ENCODE measurements at regions not wholly inside any gene's neighbourhood (a gene's known extent, or its start where the extent isn't known, plus 50 kb on each side); places are given as distances from the start of the nearest gene placed in this dataset.
"Not testable (repeated sequence)": the region's sequence is repeated elsewhere in the genome, so short reads cannot be mapped to it uniquely, and the experiment has no call there.

- no peaks in the 10 kb centered on the region for H3K27me3 ChIP-seq (replicated peaks; ENCODE audit: control insufficient read depth, insufficient read depth, low read length)
- no peak overlapping the region for H3K4me3 ChIP-seq (replicated peaks; ENCODE audit: low read depth, low read length)
- DNase-seq (ENCODE audit: extremely low read depth, insufficient read length), result no peak
- no peaks in the 10 kb centered on the region for H3K36me3 ChIP-seq (ENCODE audit: control insufficient read depth, insufficient read depth, low read length)
- no peak for TF ChIP-seq CTCF (IDR thresholded peaks at IDR 0.05; ENCODE audit: insufficient read depth, low read length, poor library complexity, severe bottlenecking)
These were observed 560.0 kb downstream of the AMY1C start for GRCh38 chr1:104309673-104310072.

DNA sequence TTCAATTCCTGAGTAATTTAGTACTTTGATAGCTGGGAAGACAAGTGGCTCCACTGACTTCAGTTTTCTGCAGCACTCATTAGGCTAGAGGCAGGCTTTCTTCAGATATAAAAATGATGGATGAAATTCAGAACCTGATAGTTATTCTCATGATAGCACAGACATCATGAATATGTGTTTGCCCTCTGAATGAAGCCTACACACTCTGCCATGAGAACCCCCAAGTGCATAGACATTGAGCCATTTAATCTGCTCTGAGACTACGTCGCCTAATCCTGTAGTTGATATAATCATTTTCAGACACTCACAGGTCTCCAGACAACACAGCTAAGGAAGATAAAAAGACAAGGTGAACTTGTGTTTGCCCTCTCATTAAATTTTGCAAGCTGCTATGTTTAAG lies 566.1 kb downstream of the AMY1C start:
- DNase-seq (ENCODE audit: extremely low read depth, insufficient read length), result no peak
- no peak for TF ChIP-seq CTCF (IDR thresholded peaks at IDR 0.05; ENCODE audit: insufficient read depth, low read length, poor library complexity, severe bottlenecking)

DNA sequence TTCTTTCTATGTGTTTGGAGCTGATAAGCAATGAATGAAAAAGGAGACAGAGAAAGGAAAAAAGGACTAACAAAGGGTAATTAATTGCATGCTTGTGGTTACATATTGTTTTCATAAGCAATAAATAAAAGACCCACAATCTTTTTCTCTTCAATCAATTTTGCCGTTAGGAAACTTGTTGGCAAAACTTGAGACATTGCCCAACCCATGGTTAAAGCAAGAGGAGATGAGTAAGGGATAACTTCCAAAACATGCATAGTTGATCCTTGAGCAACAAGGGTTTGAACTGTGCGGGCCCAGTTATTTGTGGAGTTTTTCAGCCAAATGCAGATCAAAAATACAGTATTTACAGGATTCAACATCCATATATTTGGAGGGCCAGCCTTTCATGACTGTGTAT lies 572.4 kb downstream of the AMY1C start:
- Histone ChIP-seq H3K27me3 (replicated peaks; ENCODE audit: control insufficient read depth, insufficient read depth, low read length) (no peaks in the 10 kb centered on the region), H3K36me3 (ENCODE audit: control insufficient read depth, insufficient read depth, low read length) (no peaks in the 10 kb centered on the region), H3K4me3 (replicated peaks; ENCODE audit: low read depth, low read length) (no peak overlapping the region)
- TF ChIP-seq CTCF (IDR thresholded peaks at IDR 0.05; ENCODE audit: insufficient read depth, low read length, poor library complexity, severe bottlenecking), result no peak
- DNase-seq (ENCODE audit: extremely low read depth, insufficient read length), result no peak

More for the DNA sequence above, 566.1 kb downstream of the AMY1C start:
- Histone ChIP-seq H3K27me3 (replicated peaks; ENCODE audit: control insufficient read depth, insufficient read depth, low read length) (no peaks in the 10 kb centered on the region), H3K4me3 (replicated peaks; ENCODE audit: low read depth, low read length) (no peak overlapping the region), H3K36me3 (ENCODE audit: control insufficient read depth, insufficient read depth, low read length) (no peaks in the 10 kb centered on the region)

DNA sequence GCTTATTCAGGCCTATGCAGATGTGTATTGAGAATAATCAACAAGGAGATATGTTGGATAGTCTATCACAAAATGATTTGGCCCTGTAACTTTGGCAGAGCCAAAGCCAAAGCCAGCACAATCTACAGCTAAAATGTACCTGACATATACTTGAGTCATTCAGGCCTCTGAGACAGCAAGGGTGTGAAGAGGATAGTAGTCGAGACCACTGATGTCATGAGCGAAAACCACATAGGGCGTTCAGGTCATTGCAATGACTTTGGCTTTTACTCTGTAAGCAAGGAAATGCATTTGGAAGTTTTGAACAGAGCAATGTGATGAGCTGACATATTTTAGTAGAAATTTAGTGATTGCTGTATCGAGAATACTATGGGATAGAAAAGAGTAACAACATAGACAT lies 579.6 kb downstream of the AMY1C start:
- H3K36me3 ChIP-seq (ENCODE audit: control insufficient read depth, insufficient read depth, low read length), result no peaks in the 10 kb centered on the region
- DNase-seq (ENCODE audit: extremely low read depth, insufficient read length), result no peak
- H3K27me3 ChIP-seq (replicated peaks; ENCODE audit: control insufficient read depth, insufficient read depth, low read length), result no peaks in the 10 kb centered on the region
- TF ChIP-seq CTCF (IDR thresholded peaks at IDR 0.05; ENCODE audit: insufficient read depth, low read length, poor library complexity, severe bottlenecking), result no peak
- no peak overlapping the region for H3K4me3 ChIP-seq (replicated peaks; ENCODE audit: low read depth, low read length)

DNA sequence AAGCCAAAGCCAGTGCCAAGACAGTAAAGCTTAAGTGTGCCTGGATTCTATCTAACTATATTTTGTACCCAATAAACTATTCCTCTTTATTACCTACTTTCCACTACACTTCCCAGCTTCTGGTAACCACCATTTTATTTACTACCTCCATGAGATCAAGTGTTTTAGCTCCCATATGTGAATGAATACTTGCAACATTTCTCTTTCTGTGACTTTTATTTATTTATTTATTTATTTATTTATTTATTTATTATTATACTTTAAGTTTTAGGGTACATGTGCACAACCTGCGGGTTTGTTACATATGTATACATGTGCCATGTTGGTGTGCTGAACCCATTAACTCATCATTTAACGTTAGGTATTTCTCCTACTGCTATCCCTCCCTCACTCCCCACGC lies 582.1 kb downstream of the AMY1C start:
- H3K27me3 ChIP-seq (replicated peaks; ENCODE audit: control insufficient read depth, insufficient read depth, low read length), result no peaks in the 10 kb centered on the region
- no peak for DNase-seq (ENCODE audit: extremely low read depth, insufficient read length)
- no peak overlapping the region for H3K4me3 ChIP-seq (replicated peaks; ENCODE audit: low read depth, low read length)
- H3K36me3 ChIP-seq (ENCODE audit: control insufficient read depth, insufficient read depth, low read length), result no peaks in the 10 kb centered on the region
- TF ChIP-seq CTCF (IDR thresholded peaks at IDR 0.05; ENCODE audit: insufficient read depth, low read length, poor library complexity, severe bottlenecking), result no peak

GRCh38 chr1:104337927-104338326 lies 588.2 kb downstream of the AMY1C start:
- not testable (repeated sequence) for H3K4me3 ChIP-seq (replicated peaks; ENCODE audit: low read depth, low read length); DNase-seq (ENCODE audit: extremely low read depth, insufficient read length); H3K36me3 ChIP-seq (ENCODE audit: control insufficient read depth, insufficient read depth, low read length)

More at GRCh38 chr1:104337927-104338326, 588.2 kb downstream of the AMY1C start:
- not testable (repeated sequence) for H3K27me3 ChIP-seq (replicated peaks; ENCODE audit: control insufficient read depth, insufficient read depth, low read length)
